HG02610 (cell line): ENCODE measurements at regions not wholly inside any gene's neighbourhood (a gene's known extent, or its start where the extent isn't known, plus 50 kb on each side); places are given as distances from the start of the nearest gene placed in this dataset.

Experiments
- ATAC-seq: cut with Tn5 transposase; IDR thresholded peaks from one replicate; pipeline ENCODE4 v1.9.1; 2021; ENCODE audit warnings: mild to moderate bottlenecking, moderate library complexity; ENCODE audit not compliant: unreplicated experiment

GRCh38 chr18:26745288-26746181 lies 120.0 kb downstream of the AQP4 start:
- no peak for ATAC-seq

GRCh38 chr18:26741758-26742157 lies 123.7 kb downstream of the AQP4 start:
- ATAC-seq, result no peak

- no peak for ATAC-seq
Observed at GRCh38 chr18:26741048-26741447, 124.5 kb downstream of the AQP4 start.

GRCh38 chr18:26740396-26740795 lies 125.1 kb downstream of the AQP4 start:
- no peak for ATAC-seq

- no peak for ATAC-seq
Observed at GRCh38 chr18:26738706-26739105, 126.8 kb downstream of the AQP4 start.

- ATAC-seq, result no peak
Observed at GRCh38 chr18:26736301-26736700, 129.2 kb downstream of the AQP4 start.

- ATAC-seq, result no peak
Observed at GRCh38 chr18:26734760-26735159, 130.7 kb downstream of the AQP4 start.

GRCh38 chr18:26729449-26729848 lies 136.1 kb downstream of the AQP4 start:
- ATAC-seq, result no peak

GRCh38 chr18:26729008-26729407 lies 136.5 kb downstream of the AQP4 start:
- ATAC-seq, result no peak

- ATAC-seq, result no peak
Observed at GRCh38 chr18:26723981-26724380, 141.5 kb downstream of the AQP4 start.

GRCh38 chr18:26722565-26722931 lies 143.0 kb downstream of the AQP4 start:
- ATAC-seq, result no peak

GRCh38 chr18:26721854-26722564 lies 143.5 kb downstream of the AQP4 start:
- ATAC-seq, result no peak

GRCh38 chr18:26719896-26720295 lies 145.6 kb downstream of the AQP4 start:
- ATAC-seq, result no peak

GRCh38 chr18:26717123-26717719 lies 148.3 kb downstream of the AQP4 start:
- ATAC-seq, result no peak

GRCh38 chr18:26714739-26715138 lies 150.8 kb downstream of the AQP4 start:
- no peak for ATAC-seq

- ATAC-seq, result no peak
Observed at GRCh38 chr18:26711756-26712155, 153.8 kb downstream of the AQP4 start.

- ATAC-seq, result peak; percentile 84
Observed at GRCh38 chr18:26710470-26711096, 154.9 kb downstream of the AQP4 start.

GRCh38 chr18:26709897-26710296 lies 155.6 kb downstream of the AQP4 start:
- no peak for ATAC-seq

GRCh38 chr18:26708806-26709716 lies 156.4 kb downstream of the AQP4 start:
- ATAC-seq, result no peak

GRCh38 chr18:26706911-26707351 lies 158.6 kb downstream of the AQP4 start:
- ATAC-seq, result no peak
